ENCODE measurements at regions not wholly inside any gene's neighbourhood (a gene's known extent, or its start where the extent isn't known, plus 50 kb on each side); places are given as distances from the start of the nearest gene placed in this dataset.
A peak's percentile ranks its signal among the peaks of the same experiment; 100 is the strongest.

- Mint-ChIP-seq H3K27me3 (peaks cover 20% of the 10 kb centered on the region), H3K4me3 (no peak overlapping the region), H3K27ac (no peak overlapping the region)
Measured at GRCh38 chr14:49527221-49527620, 59.0 kb downstream of the RPS29 start.

GRCh38 chr14:49526101-49526500, 60.1 kb downstream of the RPS29 start:
- Mint-ChIP-seq H3K27me3 (peaks cover 20% of the 10 kb centered on the region), H3K36me3 (ENCODE audit: low read depth) (no peaks in the 10 kb centered on the region), H3K4me3 (no peak overlapping the region), H3K27ac (no peak overlapping the region), H3K4me1 (no peaks in the 10 kb centered on the region)
- no peak for DNase-seq
- no peaks in the 10 kb centered on the region for H3K9me3 ChIP-seq (ENCODE audit: control insufficient read depth, low read length, poor library complexity, severe bottlenecking)
- ATAC-seq = no peak

More at GRCh38 chr14:49527221-49527620, 59.0 kb downstream of the RPS29 start:
- ATAC-seq (no peak), DNase-seq (no peak)
- H3K9me3 ChIP-seq (ENCODE audit: control insufficient read depth, low read length, poor library complexity, severe bottlenecking) = no peaks in the 10 kb centered on the region
- peaks cover 2% of the 10 kb centered on the region for H3K36me3 Mint-ChIP-seq (ENCODE audit: low read depth)
- no peaks in the 10 kb centered on the region for H3K4me1 Mint-ChIP-seq

- Mint-ChIP-seq H3K27me3 (no peaks in the 10 kb centered on the region), H3K36me3 (ENCODE audit: low read depth) (no peaks in the 10 kb centered on the region), H3K27ac (no peak overlapping the region), H3K4me1 (no peaks in the 10 kb centered on the region), H3K4me3 (no peak overlapping the region)
- DNase-seq = no peak
- H3K9me3 ChIP-seq (ENCODE audit: control insufficient read depth, low read length, poor library complexity, severe bottlenecking) = no peaks in the 10 kb centered on the region
- no peak for ATAC-seq
Measured at GRCh38 chr14:49516286-49516685, 69.9 kb downstream of the RPS29 start.

GRCh38 chr14:49512571-49512970, 73.6 kb downstream of the RPS29 start:
- DNase-seq = no peak
- no peaks in the 10 kb centered on the region for H3K27me3 Mint-ChIP-seq
- no peaks in the 10 kb centered on the region for H3K9me3 ChIP-seq (ENCODE audit: control insufficient read depth, low read length, poor library complexity, severe bottlenecking)
- no peaks in the 10 kb centered on the region for H3K4me1 Mint-ChIP-seq
- H3K36me3 Mint-ChIP-seq (ENCODE audit: low read depth) = no peaks in the 10 kb centered on the region
- no peak overlapping the region for H3K27ac Mint-ChIP-seq
- no peak overlapping the region for H3K4me3 Mint-ChIP-seq
- ATAC-seq = no peak

- ATAC-seq (no peak), DNase-seq (no peak)
- Mint-ChIP-seq H3K27ac (no peak overlapping the region), H3K4me1 (no peaks in the 10 kb centered on the region), H3K36me3 (ENCODE audit: low read depth) (peaks cover under 1% of the 10 kb centered on the region), H3K27me3 (no peaks in the 10 kb centered on the region), H3K4me3 (no peak overlapping the region)
- H3K9me3 ChIP-seq (ENCODE audit: control insufficient read depth, low read length, poor library complexity, severe bottlenecking) = no peaks in the 10 kb centered on the region
Measured at GRCh38 chr14:49512147-49512551, 74.0 kb downstream of the RPS29 start.

- DNase-seq = no peak
- ATAC-seq = no peak
- peaks cover 5% of the 10 kb centered on the region for H3K36me3 Mint-ChIP-seq (ENCODE audit: low read depth)
- H3K4me1 Mint-ChIP-seq = no peaks in the 10 kb centered on the region
- H3K4me3 Mint-ChIP-seq = no peak overlapping the region
- H3K27me3 Mint-ChIP-seq = peaks cover 13% of the 10 kb centered on the region
- no peak overlapping the region for H3K27ac Mint-ChIP-seq
- H3K9me3 ChIP-seq (ENCODE audit: control insufficient read depth, low read length, poor library complexity, severe bottlenecking) = no peaks in the 10 kb centered on the region
Measured at GRCh38 chr14:49508124-49508523, 78.1 kb downstream of the RPS29 start.

GRCh38 chr14:49506650-49507049, 79.5 kb downstream of the RPS29 start:
- no peak for DNase-seq
- H3K4me1 Mint-ChIP-seq = peaks cover 4% of the 10 kb centered on the region
- H3K9me3 ChIP-seq (ENCODE audit: control insufficient read depth, low read length, poor library complexity, severe bottlenecking) = no peaks in the 10 kb centered on the region
- H3K27me3 Mint-ChIP-seq = peaks cover 20% of the 10 kb centered on the region
- ATAC-seq = no peak
- no peak overlapping the region for H3K27ac Mint-ChIP-seq
- no peak overlapping the region for H3K4me3 Mint-ChIP-seq
- peaks cover 9% of the 10 kb centered on the region for H3K36me3 Mint-ChIP-seq (ENCODE audit: low read depth)

GRCh38 chr14:49505041-49505766, 81.0 kb downstream of the RPS29 start:
- H3K27ac Mint-ChIP-seq = no peak overlapping the region
- no peaks in the 10 kb centered on the region for H3K9me3 ChIP-seq (ENCODE audit: control insufficient read depth, low read length, poor library complexity, severe bottlenecking)
- peaks cover 4% of the 10 kb centered on the region for H3K4me1 Mint-ChIP-seq
- no peak for DNase-seq
- ATAC-seq = no peak
- H3K27me3 Mint-ChIP-seq = peaks cover 30% of the 10 kb centered on the region
- H3K4me3 Mint-ChIP-seq = no peak overlapping the region
- H3K36me3 Mint-ChIP-seq (ENCODE audit: low read depth) = peaks cover 9% of the 10 kb centered on the region

- ATAC-seq = peak; percentile 74
- Mint-ChIP-seq H3K4me1 (peaks cover 6% of the 10 kb centered on the region), H3K4me3 (no peak overlapping the region), H3K27me3 (peaks cover 37% of the 10 kb centered on the region), H3K27ac (no peak overlapping the region), H3K36me3 (ENCODE audit: low read depth) (peaks cover 4% of the 10 kb centered on the region)
- no peaks in the 10 kb centered on the region for H3K9me3 ChIP-seq (ENCODE audit: control insufficient read depth, low read length, poor library complexity, severe bottlenecking)
- DNase-seq = no peak
Measured at GRCh38 chr14:49497725-49498348, 88.3 kb downstream of the RPS29 start.

GRCh38 chr14:49497267-49497666, 88.9 kb downstream of the RPS29 start:
- no peaks in the 10 kb centered on the region for H3K9me3 ChIP-seq (ENCODE audit: control insufficient read depth, low read length, poor library complexity, severe bottlenecking)
- DNase-seq (no peak), ATAC-seq (no peak)
- peaks cover 4% of the 10 kb centered on the region for H3K36me3 Mint-ChIP-seq (ENCODE audit: low read depth)
- peaks cover 6% of the 10 kb centered on the region for H3K4me1 Mint-ChIP-seq
- no peak overlapping the region for H3K4me3 Mint-ChIP-seq
- H3K27ac Mint-ChIP-seq = no peak overlapping the region
- H3K27me3 Mint-ChIP-seq = peaks cover 37% of the 10 kb centered on the region

GRCh38 chr14:49494836-49495235, 91.3 kb downstream of the RPS29 start:
- no peaks in the 10 kb centered on the region for H3K9me3 ChIP-seq (ENCODE audit: control insufficient read depth, low read length, poor library complexity, severe bottlenecking)
- Mint-ChIP-seq H3K36me3 (ENCODE audit: low read depth) (no peaks in the 10 kb centered on the region), H3K27me3 (peaks cover 25% of the 10 kb centered on the region), H3K4me3 (no peak overlapping the region), H3K27ac (no peak overlapping the region), H3K4me1 (peaks cover 3% of the 10 kb centered on the region)
- DNase-seq = no peak
- ATAC-seq = no peak

- DNase-seq (no peak), ATAC-seq (no peak)
- H3K4me3 Mint-ChIP-seq = no peak overlapping the region
- H3K36me3 Mint-ChIP-seq (ENCODE audit: low read depth) = peaks cover 2% of the 10 kb centered on the region
- no peaks in the 10 kb centered on the region for H3K9me3 ChIP-seq (ENCODE audit: control insufficient read depth, low read length, poor library complexity, severe bottlenecking)
- peaks cover 25% of the 10 kb centered on the region for H3K27me3 Mint-ChIP-seq
- H3K4me1 Mint-ChIP-seq = peaks cover 5% of the 10 kb centered on the region
- no peak overlapping the region for H3K27ac Mint-ChIP-seq
Measured at GRCh38 chr14:49493557-49493956, 92.6 kb downstream of the RPS29 start.

- DNase-seq (no peak), ATAC-seq (no peak)
- Mint-ChIP-seq H3K4me1 (peaks cover 2% of the 10 kb centered on the region), H3K27ac (no peak overlapping the region), H3K36me3 (ENCODE audit: low read depth) (peaks cover 2% of the 10 kb centered on the region), H3K27me3 (peaks cover 30% of the 10 kb centered on the region), H3K4me3 (no peak overlapping the region)
- no peaks in the 10 kb centered on the region for H3K9me3 ChIP-seq (ENCODE audit: control insufficient read depth, low read length, poor library complexity, severe bottlenecking)
Measured at GRCh38 chr14:49492151-49492550, 94.0 kb downstream of the RPS29 start.

GRCh38 chr14:49489341-49489740, 96.8 kb downstream of the RPS29 start:
- ATAC-seq (no peak), DNase-seq (no peak)
- H3K27me3 Mint-ChIP-seq = peaks cover 29% of the 10 kb centered on the region
- no peaks in the 10 kb centered on the region for H3K9me3 ChIP-seq (ENCODE audit: control insufficient read depth, low read length, poor library complexity, severe bottlenecking)
- H3K36me3 Mint-ChIP-seq (ENCODE audit: low read depth) = peaks cover 2% of the 10 kb centered on the region
- H3K4me1 Mint-ChIP-seq = peaks cover 4% of the 10 kb centered on the region
- H3K27ac Mint-ChIP-seq = peak overlapping the region; percentile 21
- H3K4me3 Mint-ChIP-seq = no peak overlapping the region

All from T-helper 17 cell (primary cell).